Stimulated activated CD8-positive, alpha-beta memory T cell treated with anti-CD3 and anti-CD28 coated beads, Interleukin-4, amount 100 ng/mL, for 1 hour (primary cell): ENCODE measurements at regions not wholly inside any gene's neighbourhood (a gene's known extent, or its start where the extent isn't known, plus 50 kb on each side); places are given as distances from the start of the nearest gene placed in this dataset.

Source experiments
- DNase-seq, 2 donors: peaks; one replicate each; pipeline ENCODE4 v3.0.0-alpha.2; 2020; ENCODE audit warnings: low read depth in 2 of 2, low spot score in 1 of 2

GRCh38 chr21:40976198-40977109, 129.5 kb upstream of the DSCAM start:
- no peak for DNase-seq

- no peak for DNase-seq
Measured at GRCh38 chr21:40985370-40985769, 138.4 kb upstream of the DSCAM start.

- no peak for DNase-seq
Measured at GRCh38 chr21:40990366-40990765, 143.4 kb upstream of the DSCAM start.

GRCh38 chr21:40997831-40998230, 150.9 kb upstream of the DSCAM start:
- DNase-seq, result no peak

- no peak for DNase-seq
Measured at GRCh38 chr21:41000838-41001237, 153.9 kb upstream of the DSCAM start.

- DNase-seq, result no peak
Measured at GRCh38 chr21:41006636-41007035, 159.7 kb upstream of the DSCAM start.

GRCh38 chr21:41008351-41008750, 159.6 kb upstream of the BACE2 start:
- no peak for DNase-seq

- DNase-seq, result no peak
Measured at GRCh38 chr21:41008974-41009373, 159.0 kb upstream of the BACE2 start.

GRCh38 chr21:41009398-41010100, 158.4 kb upstream of the BACE2 start:
- DNase-seq, result no peak

GRCh38 chr21:41010101-41010435, 157.9 kb upstream of the BACE2 start:
- DNase-seq, result no peak

GRCh38 chr21:41011098-41011731, 156.7 kb upstream of the BACE2 start:
- no peak for DNase-seq

- no peak for DNase-seq
Measured at GRCh38 chr21:41011951-41012366, 156.0 kb upstream of the BACE2 start.

GRCh38 chr21:41012425-41012824, 155.5 kb upstream of the BACE2 start:
- DNase-seq, result no peak

- DNase-seq, result no peak
Measured at GRCh38 chr21:41016472-41016871, 151.5 kb upstream of the BACE2 start.

- DNase-seq, result no peak
Measured at GRCh38 chr21:41018431-41018830, 149.5 kb upstream of the BACE2 start.

GRCh38 chr21:41023936-41024335, 144.0 kb upstream of the BACE2 start:
- DNase-seq, result no peak

- DNase-seq, result no peak
Measured at GRCh38 chr21:41024341-41024740, 143.6 kb upstream of the BACE2 start.

GRCh38 chr21:41024746-41025254, 143.2 kb upstream of the BACE2 start:
- DNase-seq, result no peak

- DNase-seq, result no peak
Measured at GRCh38 chr21:41029571-41029970, 138.4 kb upstream of the BACE2 start.

- DNase-seq, result no peak
Measured at GRCh38 chr21:41031701-41032220, 136.2 kb upstream of the BACE2 start.

- DNase-seq, result no peak
Measured at GRCh38 chr21:41032541-41032940, 135.4 kb upstream of the BACE2 start.

- no peak for DNase-seq
Measured at GRCh38 chr21:41037212-41037611, 130.7 kb upstream of the BACE2 start.
